ENCODE measurements at regions not wholly inside any gene's neighbourhood (a gene's known extent, or its start where the extent isn't known, plus 50 kb on each side); places are given as distances from the start of the nearest gene placed in this dataset.

DNA sequence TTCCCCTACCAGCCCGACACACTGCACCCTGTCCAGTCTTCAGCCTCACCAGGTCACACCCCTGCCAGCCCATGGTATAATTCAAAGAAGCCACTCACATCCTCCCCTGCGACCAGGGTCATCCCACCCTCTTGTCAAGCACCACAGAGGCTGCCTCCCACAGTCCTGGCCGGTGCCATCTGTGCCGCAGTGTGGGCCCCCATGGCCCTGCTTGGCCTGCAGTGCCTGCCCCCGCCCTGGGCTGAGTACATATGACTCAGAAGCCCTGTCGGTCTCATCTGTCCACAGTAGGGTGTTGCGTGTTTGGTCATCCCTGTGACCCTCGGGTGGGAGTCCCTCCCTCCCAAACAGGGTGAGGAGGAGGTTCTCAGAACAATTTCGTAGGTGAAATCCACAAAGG, 190.8 kb upstream of the AJAP1 start:
- intact Hi-C loops (cut with micrococcal nuclease; ENCODE audit: unreplicated experiment) = no loop called here
- Mint-ChIP-seq H3K27ac (ENCODE audit: unreplicated experiment) (no peak overlapping the region), H3K36me3 (ENCODE audit: insufficient read depth, unreplicated experiment) (no peaks in the 10 kb centered on the region), H3K4me3 (ENCODE audit: low read depth, unreplicated experiment) (no peak overlapping the region), H3K27me3 (ENCODE audit: unreplicated experiment) (no peaks in the 10 kb centered on the region), H3K9me3 (ENCODE audit: low read depth, unreplicated experiment) (peaks cover 5% of the 10 kb centered on the region), H3K4me1 (ENCODE audit: low read depth, unreplicated experiment) (no peaks in the 10 kb centered on the region)
- TF ChIP-seq, protein P1, sequence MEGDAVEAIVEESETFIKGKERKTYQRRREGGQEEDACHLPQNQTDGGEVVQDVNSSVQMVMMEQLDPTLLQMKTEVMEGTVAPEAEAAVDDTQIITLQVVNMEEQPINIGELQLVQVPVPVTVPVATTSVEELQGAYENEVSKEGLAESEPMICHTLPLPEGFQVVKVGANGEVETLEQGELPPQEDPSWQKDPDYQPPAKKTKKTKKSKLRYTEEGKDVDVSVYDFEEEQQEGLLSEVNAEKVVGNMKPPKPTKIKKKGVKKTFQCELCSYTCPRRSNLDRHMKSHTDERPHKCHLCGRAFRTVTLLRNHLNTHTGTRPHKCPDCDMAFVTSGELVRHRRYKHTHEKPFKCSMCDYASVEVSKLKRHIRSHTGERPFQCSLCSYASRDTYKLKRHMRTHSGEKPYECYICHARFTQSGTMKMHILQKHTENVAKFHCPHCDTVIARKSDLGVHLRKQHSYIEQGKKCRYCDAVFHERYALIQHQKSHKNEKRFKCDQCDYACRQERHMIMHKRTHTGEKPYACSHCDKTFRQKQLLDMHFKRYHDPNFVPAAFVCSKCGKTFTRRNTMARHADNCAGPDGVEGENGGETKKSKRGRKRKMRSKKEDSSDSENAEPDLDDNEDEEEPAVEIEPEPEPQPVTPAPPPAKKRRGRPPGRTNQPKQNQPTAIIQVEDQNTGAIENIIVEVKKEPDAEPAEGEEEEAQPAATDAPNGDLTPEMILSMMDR (IDR thresholded peaks at IDR 0.05; ENCODE audit: unreplicated experiment) = no peak
- CTCF ChIA-PET = no interaction called here
- no TSS peak for BruUV-seq (replicated peaks)
- no peak for DNase-seq

DNA sequence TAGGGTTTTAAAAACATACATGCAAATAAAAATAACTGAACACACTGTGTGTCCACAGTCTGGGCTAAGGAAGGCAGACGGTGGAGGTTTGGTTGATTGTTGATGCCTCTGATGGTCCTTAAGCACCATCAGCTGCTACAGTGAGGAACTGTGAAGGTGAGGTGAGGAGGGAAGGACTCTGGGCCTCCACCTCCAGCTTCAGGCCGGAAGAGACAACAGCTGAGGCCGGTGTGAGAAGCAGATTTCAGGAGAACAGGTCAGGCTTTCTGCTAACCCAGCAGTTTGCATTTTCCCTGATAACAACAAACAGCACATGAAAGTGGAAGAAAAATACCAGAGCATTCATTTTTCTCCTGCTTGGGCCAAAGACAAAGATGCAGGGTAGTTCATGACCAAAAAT, 189.9 kb upstream of the AJAP1 start:
- no peaks in the 10 kb centered on the region for H3K4me1 Mint-ChIP-seq (ENCODE audit: low read depth, unreplicated experiment)
- no peaks in the 10 kb centered on the region for H3K27me3 Mint-ChIP-seq (ENCODE audit: unreplicated experiment)
- H3K4me3 Mint-ChIP-seq (ENCODE audit: low read depth, unreplicated experiment) = no peak overlapping the region
- H3K36me3 Mint-ChIP-seq (ENCODE audit: insufficient read depth, unreplicated experiment) = no peaks in the 10 kb centered on the region
- peaks cover 5% of the 10 kb centered on the region for H3K9me3 Mint-ChIP-seq (ENCODE audit: low read depth, unreplicated experiment)
- CTCF ChIA-PET = no interaction called here
- no peak for DNase-seq
- intact Hi-C loops (cut with micrococcal nuclease; ENCODE audit: unreplicated experiment) = no loop called here
- no TSS peak for BruUV-seq (replicated peaks)
- TF ChIP-seq, protein P1 (IDR thresholded peaks at IDR 0.05; ENCODE audit: unreplicated experiment) = no peak
- H3K27ac Mint-ChIP-seq (ENCODE audit: unreplicated experiment) = no peak overlapping the region

DNA sequence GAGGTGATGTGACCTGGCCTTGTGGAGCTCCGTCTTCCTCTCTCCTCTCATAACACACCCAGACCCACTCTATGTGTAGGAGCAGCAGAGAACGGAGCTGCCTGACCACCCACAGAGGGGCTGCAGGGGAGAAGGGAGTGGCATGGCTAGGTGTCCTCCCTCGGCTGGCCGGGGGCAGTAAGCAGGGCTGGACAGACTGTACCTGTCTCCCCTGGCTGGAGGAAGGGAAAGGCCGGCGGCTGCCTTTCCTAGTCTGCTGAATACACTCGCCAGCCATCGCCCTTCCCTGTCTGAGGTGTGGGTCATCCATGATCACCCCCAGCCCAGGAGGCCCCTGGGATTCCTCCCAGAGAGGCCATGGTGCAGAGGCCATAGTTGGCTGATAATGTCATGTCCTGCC, 187.2 kb upstream of the AJAP1 start:
- no TSS peak for BruUV-seq (replicated peaks)
- no peaks in the 10 kb centered on the region for H3K4me1 Mint-ChIP-seq (ENCODE audit: low read depth, unreplicated experiment)
- no peak overlapping the region for H3K27ac Mint-ChIP-seq (ENCODE audit: unreplicated experiment)
- no peaks in the 10 kb centered on the region for H3K27me3 Mint-ChIP-seq (ENCODE audit: unreplicated experiment)
- H3K9me3 Mint-ChIP-seq (ENCODE audit: low read depth, unreplicated experiment) = peaks cover 1% of the 10 kb centered on the region
- H3K36me3 Mint-ChIP-seq (ENCODE audit: insufficient read depth, unreplicated experiment) = no peaks in the 10 kb centered on the region
- TF ChIP-seq, protein P1 (IDR thresholded peaks at IDR 0.05; ENCODE audit: unreplicated experiment) = no peak
- intact Hi-C loops (cut with micrococcal nuclease; ENCODE audit: unreplicated experiment) = no loop called here
- H3K4me3 Mint-ChIP-seq (ENCODE audit: low read depth, unreplicated experiment) = no peak overlapping the region
- CTCF ChIA-PET = no interaction called here
- no peak for DNase-seq

DNA sequence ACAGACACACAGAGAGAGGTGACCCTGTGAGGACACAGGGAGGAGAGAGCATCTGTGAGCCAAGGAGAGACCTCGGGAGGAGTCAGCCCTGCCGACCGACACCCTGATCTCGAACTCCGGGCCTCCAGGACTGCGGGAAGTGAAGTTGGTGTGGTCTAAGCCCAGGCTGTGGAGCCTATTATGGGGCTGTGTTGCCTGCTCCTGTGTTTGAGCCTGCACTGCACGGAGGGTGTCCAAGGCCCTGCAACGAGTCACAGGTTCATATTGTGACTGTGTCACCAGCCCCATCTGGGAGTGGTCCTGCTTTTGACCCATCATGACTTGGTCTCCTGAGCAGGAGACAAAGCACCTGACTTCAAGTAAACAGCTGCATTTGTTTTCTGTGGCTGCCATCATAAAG, 186.0 kb upstream of the AJAP1 start:
- intact Hi-C loops (cut with micrococcal nuclease; ENCODE audit: unreplicated experiment) = no loop called here
- Mint-ChIP-seq H3K36me3 (ENCODE audit: insufficient read depth, unreplicated experiment) (no peaks in the 10 kb centered on the region), H3K4me3 (ENCODE audit: low read depth, unreplicated experiment) (no peak overlapping the region), H3K27ac (ENCODE audit: unreplicated experiment) (no peak overlapping the region), H3K4me1 (ENCODE audit: low read depth, unreplicated experiment) (no peaks in the 10 kb centered on the region), H3K27me3 (ENCODE audit: unreplicated experiment) (no peaks in the 10 kb centered on the region), H3K9me3 (ENCODE audit: low read depth, unreplicated experiment) (no peaks in the 10 kb centered on the region)
- BruUV-seq (replicated peaks) = no TSS peak
- CTCF ChIA-PET = no interaction called here
- no peak for DNase-seq
- TF ChIP-seq, protein P1 (IDR thresholded peaks at IDR 0.05; ENCODE audit: unreplicated experiment) = no peak
